Fibroblast of lung (primary cell): ENCODE measurements at regions not wholly inside any gene's neighbourhood (a gene's known extent, or its start where the extent isn't known, plus 50 kb on each side); places are given as distances from the start of the nearest gene placed in this dataset.

Experiments
- DNase-seq, 2 donors: peaks; one replicate each; pipeline versions ENCODE4 v3.0.0 to v3.0.0-alpha.2; 2010; ENCODE audit warnings: low read depth in 2 of 2
- H2AFZ ChIP-seq: 2 replicates; pipeline ENCODE4 v1.5.1; 2012; ENCODE audit warnings: low read length, control low read depth, inconsistent platforms
- H3K27ac ChIP-seq: 2 replicates; pipeline ENCODE4 v1.5.1; 2011; ENCODE audit warnings: low read length, control low read depth; ENCODE audit not compliant: insufficient read depth
- H3K27me3 ChIP-seq: 2 replicates; pipeline ENCODE4 v1.5.1; 2011; ENCODE audit warnings: mild to moderate bottlenecking, low read length; ENCODE audit not compliant: control insufficient read depth, insufficient read depth
- H3K36me3 ChIP-seq: 2 replicates; pipeline ENCODE4 v1.5.1; 2011; ENCODE audit warnings: low read length; ENCODE audit not compliant: control insufficient read depth, insufficient read depth
- H3K4me1 ChIP-seq: 2 replicates; pipeline ENCODE4 v1.5.1; 2011; ENCODE audit warnings: low read length; ENCODE audit not compliant: control insufficient read depth, insufficient read depth; ENCODE audit errors: extremely low read depth
- H3K4me2 ChIP-seq: 2 replicates; pipeline ENCODE4 v1.5.1; 2011; ENCODE audit warnings: low read length, control low read depth; ENCODE audit not compliant: insufficient read depth; ENCODE audit errors: extremely low read depth
- H3K4me3 ChIP-seq, 4 experiments: fragments of 200-600 bp in 1 of 4; sonication (generic) in 1 of 4; replicated peaks in 1 of 4; 2 replicates each; pipeline ENCODE4 v1.5.1; 2011 to 2016; ENCODE audit warnings: low read length in 4 of 4, low read depth in 3 of 4, mild to moderate bottlenecking in 3 of 4, control low read depth in 2 of 4, inconsistent platforms in 1 of 4, mixed read lengths in 1 of 4; ENCODE audit not compliant: insufficient read depth in 1 of 4; ENCODE audit errors: control extremely low read depth in 1 of 4
- H3K79me2 ChIP-seq: 2 replicates; pipeline ENCODE4 v1.5.1; 2012; ENCODE audit warnings: mild to moderate bottlenecking, low read length, inconsistent platforms; ENCODE audit not compliant: control insufficient read depth, insufficient read depth
- H3K9ac ChIP-seq: 2 replicates; pipeline ENCODE4 v1.5.1; 2011; ENCODE audit warnings: mild to moderate bottlenecking, low read length, control low read depth; ENCODE audit not compliant: insufficient read depth
- H3K9me3 ChIP-seq: 2 replicates; pipeline ENCODE4 v1.5.1; 2012; ENCODE audit warnings: low read depth, low read length; ENCODE audit not compliant: control insufficient read depth, insufficient read depth
- H4K20me1 ChIP-seq: 2 replicates; pipeline ENCODE4 v1.5.1; 2011; ENCODE audit warnings: low read length; ENCODE audit not compliant: control insufficient read depth, insufficient read depth; ENCODE audit errors: extremely low read depth
- EZH2 ChIP-seq: IDR thresholded peaks from 2 replicates; pipeline ENCODE4 v1.5.1; 2012; ENCODE audit warnings: low read length, control low read depth, mild to moderate bottlenecking; ENCODE audit errors: missing control alignments
- TF ChIP-seq, protein P1 (sequence below), 2 donors: IDR thresholded peaks in 1 of 2; conservative IDR thresholded peaks in 1 of 2; 1 replicate in 1 of 2; 2 replicates in 1 of 2; pipeline ENCODE4 v1.5.1; 2011 to 2012; ENCODE audit warnings: low read length in 2 of 2, control low read depth in 1 of 2, inconsistent platforms in 1 of 2, low read depth in 1 of 2, mild to moderate bottlenecking in 1 of 2

DNA sequence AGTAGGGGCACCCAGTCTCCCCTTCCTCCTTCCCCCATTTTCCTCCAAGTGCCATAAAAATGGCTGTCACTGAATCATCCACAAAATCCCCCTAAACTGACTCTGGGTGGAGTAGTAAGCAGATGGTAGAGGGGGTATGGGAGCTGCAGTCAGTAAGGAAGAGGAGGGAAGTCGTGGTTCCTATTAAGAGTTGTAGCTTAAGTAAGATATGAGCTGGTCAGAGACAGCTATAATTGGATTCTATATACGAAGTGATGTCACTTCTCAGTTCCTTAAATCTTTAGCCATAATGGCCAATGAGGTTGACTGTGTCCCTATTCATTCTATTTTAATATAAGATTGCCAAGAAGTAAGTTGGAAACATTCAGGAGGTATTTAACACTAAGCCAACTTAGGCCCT is 131.7 kb downstream of the SLC16A9 start:
- H3K36me3 ChIP-seq = no peaks in the 10 kb centered on the region
- no peak for TF ChIP-seq EZH2
- TF ChIP-seq, protein P1, sequence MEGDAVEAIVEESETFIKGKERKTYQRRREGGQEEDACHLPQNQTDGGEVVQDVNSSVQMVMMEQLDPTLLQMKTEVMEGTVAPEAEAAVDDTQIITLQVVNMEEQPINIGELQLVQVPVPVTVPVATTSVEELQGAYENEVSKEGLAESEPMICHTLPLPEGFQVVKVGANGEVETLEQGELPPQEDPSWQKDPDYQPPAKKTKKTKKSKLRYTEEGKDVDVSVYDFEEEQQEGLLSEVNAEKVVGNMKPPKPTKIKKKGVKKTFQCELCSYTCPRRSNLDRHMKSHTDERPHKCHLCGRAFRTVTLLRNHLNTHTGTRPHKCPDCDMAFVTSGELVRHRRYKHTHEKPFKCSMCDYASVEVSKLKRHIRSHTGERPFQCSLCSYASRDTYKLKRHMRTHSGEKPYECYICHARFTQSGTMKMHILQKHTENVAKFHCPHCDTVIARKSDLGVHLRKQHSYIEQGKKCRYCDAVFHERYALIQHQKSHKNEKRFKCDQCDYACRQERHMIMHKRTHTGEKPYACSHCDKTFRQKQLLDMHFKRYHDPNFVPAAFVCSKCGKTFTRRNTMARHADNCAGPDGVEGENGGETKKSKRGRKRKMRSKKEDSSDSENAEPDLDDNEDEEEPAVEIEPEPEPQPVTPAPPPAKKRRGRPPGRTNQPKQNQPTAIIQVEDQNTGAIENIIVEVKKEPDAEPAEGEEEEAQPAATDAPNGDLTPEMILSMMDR (conservative IDR thresholded peaks at IDR 0.05 in 1 of 2, IDR thresholded peaks at IDR 0.05 in 1 of 2; ENCODE audit: low read depth in 1 of 2, low read length in 2 of 2) = no peak
- no peaks in the 10 kb centered on the region for H4K20me1 ChIP-seq
- no peaks in the 10 kb centered on the region for H3K27me3 ChIP-seq
- H3K9me3 ChIP-seq = no peaks in the 10 kb centered on the region
- H3K79me2 ChIP-seq = no peaks in the 10 kb centered on the region
- no peak overlapping the region for H3K27ac ChIP-seq
- no peak overlapping the region for H3K9ac ChIP-seq
- H3K4me3 ChIP-seq = no peak overlapping the region
- H2AFZ ChIP-seq = no peak overlapping the region
- no peaks in the 10 kb centered on the region for H3K4me1 ChIP-seq
- no peak for DNase-seq
- H3K4me2 ChIP-seq = no peak overlapping the region

DNA sequence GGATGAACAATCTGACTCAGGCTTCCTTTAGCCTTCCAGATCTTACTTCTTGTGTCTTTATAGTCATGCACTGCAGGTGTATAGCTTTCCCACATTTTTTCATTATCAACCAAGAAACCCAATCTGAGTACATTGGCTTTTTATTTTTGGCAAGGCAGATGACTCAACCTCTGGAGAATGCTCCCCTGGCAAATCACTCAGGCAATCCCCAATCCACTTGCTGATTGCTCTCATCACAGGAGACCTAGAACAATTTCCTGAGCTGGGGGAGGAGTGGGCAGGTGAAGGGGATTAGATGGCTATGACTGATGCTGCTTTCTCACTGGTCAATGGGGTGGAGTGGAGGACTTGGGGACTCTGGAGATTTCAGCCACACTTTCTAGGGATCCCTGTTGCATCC is 134.4 kb downstream of the SLC16A9 start:
- TF ChIP-seq, protein P1 (conservative IDR thresholded peaks at IDR 0.05 in 1 of 2, IDR thresholded peaks at IDR 0.05 in 1 of 2; ENCODE audit: low read depth in 1 of 2, low read length in 2 of 2) = no peak
- TF ChIP-seq EZH2 = no peak
- H3K4me3 ChIP-seq = no peak overlapping the region
- no peak for DNase-seq
- H3K4me2 ChIP-seq = no peak overlapping the region
- H3K79me2 ChIP-seq = no peaks in the 10 kb centered on the region
- no peak overlapping the region for H3K9ac ChIP-seq
- H3K36me3 ChIP-seq = no peaks in the 10 kb centered on the region
- H4K20me1 ChIP-seq = no peaks in the 10 kb centered on the region
- no peaks in the 10 kb centered on the region for H3K4me1 ChIP-seq
- H3K27ac ChIP-seq = no peak overlapping the region
- H2AFZ ChIP-seq = no peak overlapping the region
- H3K9me3 ChIP-seq = no peaks in the 10 kb centered on the region
- H3K27me3 ChIP-seq = no peaks in the 10 kb centered on the region

DNA sequence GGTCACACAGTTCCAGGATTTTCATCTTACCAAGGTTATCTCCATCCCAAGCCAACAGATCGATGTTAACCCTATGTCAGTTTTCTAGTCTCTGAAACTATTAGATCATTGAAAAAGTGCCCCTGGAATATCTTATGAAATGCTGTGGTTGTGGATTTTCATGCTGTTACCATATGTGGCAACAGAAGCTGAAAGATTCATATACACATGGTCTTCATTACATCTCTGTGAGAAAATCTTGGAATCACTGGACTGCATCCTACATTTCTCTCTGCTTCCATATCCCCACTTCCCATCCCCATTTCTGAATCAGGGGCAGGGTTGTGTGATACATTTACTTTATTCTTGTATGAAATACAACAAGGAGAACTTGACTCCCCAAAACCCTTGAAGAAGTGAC is 146.1 kb downstream of the SLC16A9 start:
- Histone ChIP-seq H3K4me3 (no peak overlapping the region), H3K36me3 (no peaks in the 10 kb centered on the region), H4K20me1 (no peaks in the 10 kb centered on the region), H2AFZ (no peak overlapping the region), H3K27me3 (no peaks in the 10 kb centered on the region), H3K27ac (no peak overlapping the region), H3K79me2 (no peaks in the 10 kb centered on the region), H3K9ac (no peak overlapping the region), H3K4me2 (no peak overlapping the region), H3K9me3 (no peaks in the 10 kb centered on the region), H3K4me1 (no peaks in the 10 kb centered on the region)
- TF ChIP-seq, protein P1 (conservative IDR thresholded peaks at IDR 0.05 in 1 of 2, IDR thresholded peaks at IDR 0.05 in 1 of 2; ENCODE audit: low read depth in 1 of 2, low read length in 2 of 2) = no peak
- no peak for TF ChIP-seq EZH2
- DNase-seq = peak in 1 of 2 donors; percentile 35
